ENCODE measurements at regions not wholly inside any gene's neighbourhood (a gene's known extent, or its start where the extent isn't known, plus 50 kb on each side); places are given as distances from the start of the nearest gene placed in this dataset. TPM values are rescaled to one million over a fixed set of nuclear protein-coding genes. Genes with fewer than 3 reads are reported as not detected.
"Not testable (repeated sequence)": the region's sequence is repeated elsewhere in the genome, so short reads cannot be mapped to it uniquely, and the experiment has no call there.

DNA sequence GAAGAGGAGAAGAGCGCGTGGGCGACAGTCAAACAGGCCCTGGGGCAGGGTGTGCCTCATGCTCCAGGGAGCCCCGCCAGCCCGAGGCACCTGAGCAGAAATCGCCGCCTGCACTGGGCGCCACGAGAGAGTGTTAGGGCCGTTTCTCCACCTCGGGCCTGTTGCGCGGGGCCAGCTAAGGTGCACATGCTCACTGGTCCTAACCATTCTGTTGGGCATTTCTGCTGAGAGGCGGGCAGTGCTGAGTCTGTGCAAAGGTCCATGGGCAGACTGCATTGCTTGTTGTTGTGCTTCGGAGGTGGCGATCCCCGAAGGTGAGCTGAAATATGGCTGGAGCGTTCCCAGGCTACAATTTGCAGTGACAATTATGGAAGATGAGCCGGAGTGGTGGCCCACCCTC is 367.8 kb upstream of the SPATA31A5 start:
- no peak overlapping the region for H3K4me3 Mint-ChIP-seq
- H3K4me3 ChIP-seq (replicated peaks in 1 of 3; ENCODE audit: low read depth in 2 of 3, low read length in 3 of 3) = no peak overlapping the region
- peaks cover 26 to 32% of the 10 kb centered on the region in 2 donors for H3K9me3 ChIP-seq (replicated peaks in 1 of 2; ENCODE audit: control insufficient read depth in 1 of 2, insufficient read depth in 1 of 2, low read length in 2 of 2)
- no peaks in the 10 kb centered on the region for H3K27me3 ChIP-seq (ENCODE audit: control insufficient read depth in 2 of 2, insufficient read depth in 2 of 2, low read length in 2 of 2)
- H3K27ac Mint-ChIP-seq = no peak overlapping the region
- no peak overlapping the region for H3K27ac ChIP-seq (ENCODE audit: low read depth in 1 of 2, low read length in 2 of 2)
- no peaks in the 10 kb centered on the region for H3K36me3 ChIP-seq (replicated peaks in 1 of 2; ENCODE audit: control insufficient read depth in 1 of 2, insufficient read depth in 2 of 2, low read length in 2 of 2)
- H3K79me2 ChIP-seq (ENCODE audit: insufficient read depth, low read length) = no peaks in the 10 kb centered on the region
- H3K9me3 Mint-ChIP-seq = peaks cover 13 to 38% (median 25%) of the 10 kb centered on the region in 7 donors
- H3K27me3 Mint-ChIP-seq (ENCODE audit: low read depth in 3 of 3) = peaks cover 0 to 2% (median 0%) of the 10 kb centered on the region in 3 donors
- H2AFZ ChIP-seq (ENCODE audit: insufficient read depth, low read depth, low read length, poor library complexity, severe bottlenecking) = no peak overlapping the region
- H3K4me1 ChIP-seq (ENCODE audit: control insufficient read depth in 1 of 2, insufficient read depth in 2 of 2, low read length in 2 of 2) = no peaks in the 10 kb centered on the region
- intact Hi-C loops (cut with micrococcal nuclease) = no loop called here
- no peaks in the 10 kb centered on the region for H3K36me3 Mint-ChIP-seq
- no peak for DNase-seq
- TF ChIP-seq, protein P1, sequence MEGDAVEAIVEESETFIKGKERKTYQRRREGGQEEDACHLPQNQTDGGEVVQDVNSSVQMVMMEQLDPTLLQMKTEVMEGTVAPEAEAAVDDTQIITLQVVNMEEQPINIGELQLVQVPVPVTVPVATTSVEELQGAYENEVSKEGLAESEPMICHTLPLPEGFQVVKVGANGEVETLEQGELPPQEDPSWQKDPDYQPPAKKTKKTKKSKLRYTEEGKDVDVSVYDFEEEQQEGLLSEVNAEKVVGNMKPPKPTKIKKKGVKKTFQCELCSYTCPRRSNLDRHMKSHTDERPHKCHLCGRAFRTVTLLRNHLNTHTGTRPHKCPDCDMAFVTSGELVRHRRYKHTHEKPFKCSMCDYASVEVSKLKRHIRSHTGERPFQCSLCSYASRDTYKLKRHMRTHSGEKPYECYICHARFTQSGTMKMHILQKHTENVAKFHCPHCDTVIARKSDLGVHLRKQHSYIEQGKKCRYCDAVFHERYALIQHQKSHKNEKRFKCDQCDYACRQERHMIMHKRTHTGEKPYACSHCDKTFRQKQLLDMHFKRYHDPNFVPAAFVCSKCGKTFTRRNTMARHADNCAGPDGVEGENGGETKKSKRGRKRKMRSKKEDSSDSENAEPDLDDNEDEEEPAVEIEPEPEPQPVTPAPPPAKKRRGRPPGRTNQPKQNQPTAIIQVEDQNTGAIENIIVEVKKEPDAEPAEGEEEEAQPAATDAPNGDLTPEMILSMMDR (IDR thresholded peaks at IDR 0.05) = no peak
- 96% methylated on average over 19 of the region's 19 CpGs for WGBS (ENCODE audit: insufficient coverage)
- H3K9ac ChIP-seq (ENCODE audit: insufficient read depth, low read length, poor library complexity, severe bottlenecking) = no peak overlapping the region
- no peaks in the 10 kb centered on the region for H4K20me1 ChIP-seq (ENCODE audit: insufficient read depth, low read length)
- H3K4me2 ChIP-seq (replicated peaks; ENCODE audit: extremely low read depth, low read length, poor library complexity, severe bottlenecking) = no peak overlapping the region
- H3K4me1 Mint-ChIP-seq = no peaks in the 10 kb centered on the region

DNA sequence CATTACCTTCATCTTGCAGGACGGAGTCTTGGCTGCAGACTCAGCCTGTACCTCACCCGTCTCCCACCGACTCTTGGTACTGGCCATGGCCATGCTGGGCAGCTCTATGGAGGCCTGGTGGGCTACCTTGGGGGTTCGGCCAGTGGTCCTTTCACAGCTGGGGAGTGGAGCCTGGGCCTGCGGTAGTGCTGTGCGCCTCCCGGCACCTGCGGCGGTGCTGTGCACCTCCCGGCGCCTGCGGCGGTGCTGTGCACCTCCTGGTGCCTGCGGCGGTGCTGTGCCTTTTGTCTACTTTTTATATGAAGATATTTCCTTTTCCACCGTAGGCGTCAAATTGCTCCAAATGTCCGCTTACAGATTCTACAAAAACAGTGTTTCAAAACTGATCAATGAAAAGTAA is 367.2 kb upstream of the SPATA31A5 start:
- H3K4me3 ChIP-seq (replicated peaks in 1 of 3; ENCODE audit: low read depth in 2 of 3, low read length in 3 of 3); H4K20me1 ChIP-seq (ENCODE audit: insufficient read depth, low read length); H2AFZ ChIP-seq (ENCODE audit: insufficient read depth, low read depth, low read length, poor library complexity, severe bottlenecking); H3K27me3 ChIP-seq (ENCODE audit: control insufficient read depth in 2 of 2, insufficient read depth in 2 of 2, low read length in 2 of 2); H3K4me1 ChIP-seq (ENCODE audit: control insufficient read depth in 1 of 2, insufficient read depth in 2 of 2, low read length in 2 of 2); H3K27ac ChIP-seq (ENCODE audit: low read depth in 1 of 2, low read length in 2 of 2); H3K9ac ChIP-seq (ENCODE audit: insufficient read depth, low read length, poor library complexity, severe bottlenecking); DNase-seq; H3K4me1 Mint-ChIP-seq; H3K79me2 ChIP-seq (ENCODE audit: insufficient read depth, low read length); intact Hi-C loops (cut with micrococcal nuclease); H3K4me3 Mint-ChIP-seq; H3K27ac Mint-ChIP-seq; H3K4me2 ChIP-seq (replicated peaks; ENCODE audit: extremely low read depth, low read length, poor library complexity, severe bottlenecking); H3K27me3 Mint-ChIP-seq (ENCODE audit: low read depth in 3 of 3); H3K36me3 ChIP-seq (replicated peaks in 1 of 2; ENCODE audit: control insufficient read depth in 1 of 2, insufficient read depth in 2 of 2, low read length in 2 of 2); H3K36me3 Mint-ChIP-seq: not testable (repeated sequence)
- H3K9me3 Mint-ChIP-seq = peaks cover 13 to 38% (median 25%) of the 10 kb centered on the region in 7 donors
- peaks cover 26 to 32% of the 10 kb centered on the region in 2 donors for H3K9me3 ChIP-seq (replicated peaks in 1 of 2; ENCODE audit: control insufficient read depth in 1 of 2, insufficient read depth in 1 of 2, low read length in 2 of 2)
- 86% methylated on average over 6 of the region's 18 CpGs for WGBS (ENCODE audit: insufficient coverage)

Small RNA genes lying in the stretch of these regions (small RNA-seq; reads per million reads assigned to genes)
- gene BX088702.1 (ENCODE audit: insufficient read length, low read depth) = not detected

Measured in CD14-positive monocyte (primary cell).